HepG2 (cell line): ENCODE measurements at regions not wholly inside any gene's neighbourhood (a gene's known extent, or its start where the extent isn't known, plus 50 kb on each side); places are given as distances from the start of the nearest gene placed in this dataset.

ENCODE experiments used
- ATAC-seq: fragments of 200-7000 bp; cut with Tn5 transposase; 3 replicates; pipeline ENCODE4 v1.9.1; 2020; ENCODE audit warnings: mild to moderate bottlenecking, moderate library complexity
- BruUV-seq: library from RNA; stranded (reverse); fragments of 400-500 nt; replicated peaks from 2 replicates; lab custom pipeline; 2021; lab: Mats Ljungman, UMichigan
- CTCF ChIA-PET: fragments of 300-600 bp; formaldehyde crosslinking; extraction: SDS; loops from one replicate; lab custom pipeline; 2021; ENCODE audit warnings: low total read pairs, inconsistent platforms, low intra/inter-chr PET ratio; lab: Yijun Ruan, JAX
- POLR2A ChIA-PET: fragments of 350-600 bp; sonication (Branson Sonifier 250); formaldehyde crosslinking; loops from one replicate; lab custom pipeline; 2020; ENCODE audit warnings: antibody characterized with exemption, inconsistent platforms; lab: Yijun Ruan, JAX
- DNase-seq: peaks from one replicate; pipeline ENCODE4 v3.0.0-alpha.2; 2015; ENCODE audit warnings: low spot score
- FAIRE-seq: peaks from 3 replicates; lab custom pipeline; 2011; peaks lifted over from hg19 to GRCh38; lab: Jason Lieb, UNC
- H2AFZ ChIP-seq: one replicate; pipeline ENCODE4 v1.6.1; 2011; ENCODE audit warnings: low read length, inconsistent platforms
- H3K27ac ChIP-seq: fragments of 300-600 bp; 3 replicates; pipeline ENCODE4 v1.8.0; 2011; ENCODE audit warnings: mixed run types, mild to moderate bottlenecking, mixed read lengths, low read length, inconsistent platforms; ENCODE audit not compliant: insufficient read depth; ENCODE audit errors: extremely low read length
- H3K27me3 ChIP-seq, 2 experiments: fragments of 200-600 bp in 1 of 2; 2 replicates in 1 of 2; 3 replicates in 1 of 2; pipeline versions ENCODE4 v1.6.0 to v1.8.0; 2011; ENCODE audit warnings: low read length in 2 of 2, mild to moderate bottlenecking in 2 of 2, moderate library complexity in 2 of 2, inconsistent platforms in 1 of 2; ENCODE audit not compliant: insufficient read depth in 2 of 2, control insufficient read depth in 1 of 2
- H3K36me3 ChIP-seq, 2 experiments: fragments of 200-600 bp in 1 of 2; replicated peaks in 1 of 2; 2 replicates in 1 of 2; 3 replicates in 1 of 2; pipeline versions ENCODE4 v1.5.1 to v1.8.0; 2011; ENCODE audit warnings: low read length in 2 of 2, inconsistent platforms in 1 of 2; ENCODE audit not compliant: insufficient read depth in 2 of 2, control insufficient read depth in 1 of 2
- H3K4me1 ChIP-seq: 2 replicates; pipeline ENCODE4 v1.5.1; 2012; ENCODE audit warnings: low read length, inconsistent platforms; ENCODE audit not compliant: insufficient read depth
- H3K4me2 ChIP-seq: 2 replicates; pipeline ENCODE4 v1.6.0; 2011; ENCODE audit warnings: low read depth, low read length, inconsistent platforms
- H3K4me3 ChIP-seq, 3 experiments: fragments of 200-600 bp in 1 of 3; sonication (generic), shearing (Covaris generic) in 1 of 3; replicated peaks in 1 of 3; 2 replicates each; pipeline ENCODE4 v1.5.1; 2011 to 2016; ENCODE audit warnings: low read length in 3 of 3, inconsistent platforms in 2 of 3, low read depth in 2 of 3, mild to moderate bottlenecking in 2 of 3, control low read depth in 1 of 3, mixed read lengths in 1 of 3; ENCODE audit not compliant: insufficient read depth in 1 of 3
- H3K79me2 ChIP-seq: one replicate; pipeline ENCODE4 v1.6.1; 2011; ENCODE audit warnings: low read length, inconsistent platforms; ENCODE audit not compliant: insufficient read depth
- H3K9ac ChIP-seq: 2 replicates; pipeline ENCODE4 v1.6.0; 2011; ENCODE audit warnings: mild to moderate bottlenecking, low read depth, low read length, inconsistent platforms; ENCODE audit not compliant: insufficient read depth
- H3K9me3 ChIP-seq: 2 replicates; pipeline ENCODE4 v1.5.1; 2012; ENCODE audit warnings: mild to moderate bottlenecking, low read length
- H4K20me1 ChIP-seq: 2 replicates; pipeline ENCODE4 v1.6.0; 2011; ENCODE audit warnings: inconsistent platforms, mild to moderate bottlenecking, low read length, moderate library complexity; ENCODE audit not compliant: insufficient read depth
- ATF6 ChIP-seq: sonication (generic); formaldehyde crosslinking; conservative IDR thresholded peaks from 2 replicates; pipeline ENCODE4 v1.4.0; 2020; ENCODE audit warnings: missing genetic modification reagents
- ETV5 ChIP-seq: IDR thresholded peaks from 2 replicates; pipeline ENCODE4 v1.6.1; 2018; ENCODE audit warnings: missing biosample characterization, missing genetic modification reagents, inconsistent platforms, borderline replicate concordance
- RFX1 ChIP-seq: fragments of 450-650 bp; IDR thresholded peaks from 2 replicates; pipeline ENCODE4 v1.6.1; 2017
- TBP ChIP-seq: sonication (generic); formaldehyde crosslinking; IDR thresholded peaks from 2 replicates; pipeline ENCODE4 v1.5.0; 2020; ENCODE audit warnings: missing genetic modification reagents
- ZNF232 ChIP-seq: sonication (generic); formaldehyde crosslinking; IDR thresholded peaks from 2 replicates; pipeline ENCODE4 v1.4.0; 2020; ENCODE audit warnings: missing genetic modification reagents, borderline replicate concordance
- WGBS: methylation state at CpG from one replicate; pipeline ENCODE4 v1.1.6; 2017; ENCODE audit warnings: low lambda C conversion rate; 5-methylcytosine and 5-hydroxymethylcytosine counted together
- in situ Hi-C: cut with HindIII; loops from 2 replicates; pipeline ENCODE4 v1.10.0; 2017; ENCODE audit warnings: low pct_unique_long_range_greater_than_20kb; ENCODE audit not compliant: extremely low pct_ligation_motif_present
- intact Hi-C: fragments of 100-400 bp; cut with micrococcal nuclease; formaldehyde crosslinking; loops from one replicate; pipeline ENCODE4 v1.10.0; 2022; ENCODE audit not compliant: unreplicated experiment
- TF ChIP-seq, protein P1 (sequence below): sonication (generic); formaldehyde crosslinking; IDR thresholded peaks from 2 replicates; pipeline ENCODE4 v1.8.1; 2023; ENCODE audit warnings: missing genetic modification reagents, inconsistent platforms, borderline replicate concordance
- TF ChIP-seq, protein P2 (sequence below): sonication (generic); formaldehyde crosslinking; IDR thresholded peaks from 2 replicates; pipeline ENCODE4 v1.9.0; 2021; ENCODE audit warnings: missing genetic modification reagents, mild to moderate bottlenecking, borderline replicate concordance

- ChIA-PET CTCF (no interaction called here), POLR2A (no interaction called here)
- no peak for ATAC-seq
- no peak overlapping the region for H3K4me3 ChIP-seq
- no peaks in the 10 kb centered on the region for H3K79me2 ChIP-seq
- intact Hi-C loops, result no loop called here
- H3K36me3 ChIP-seq, result no peaks in the 10 kb centered on the region
- no peaks in the 10 kb centered on the region for H3K4me1 ChIP-seq
- WGBS, result 44% methylated on average over 24 of the region's 31 CpGs
- 0 out of 2 replicates have a peak, but pooled peaks cover 6% of the 10 kb centered on the region for H3K9me3 ChIP-seq
- no peak for DNase-seq
- peaks cover 13 to 67% of the 10 kb centered on the region in 2 experiments; a peak in 4 of 5 replicates for H3K27me3 ChIP-seq
- no peak overlapping the region for H3K4me2 ChIP-seq
- no peak for FAIRE-seq
- H3K27ac ChIP-seq, result no peak overlapping the region
- in situ Hi-C loops, result no loop called here
- H4K20me1 ChIP-seq, result no peaks in the 10 kb centered on the region
- peak; percentile 65 for TF ChIP-seq RFX1
- TF ChIP-seq TBP (CRISPR knock-in tag), result no peak
- no peak overlapping the region for H3K9ac ChIP-seq
- H2AFZ ChIP-seq, result no peak overlapping the region
- no TSS peak for BruUV-seq
Measured at GRCh38 chr2:239756790-239757760, 268.1 kb downstream of the NDUFA10 start.

- ChIA-PET POLR2A (no interaction called here), CTCF (no interaction called here)
- H3K9me3 ChIP-seq, result 0 out of 2 replicates have a peak, but pooled peaks cover 6% of the 10 kb centered on the region
- in situ Hi-C loops (no loop called here), intact Hi-C loops (no loop called here)
- no peak overlapping the region for H2AFZ ChIP-seq
- no peaks in the 10 kb centered on the region for H3K4me1 ChIP-seq
- peaks cover 16 to 68% of the 10 kb centered on the region in 2 experiments; a peak in 4 of 5 replicates for H3K27me3 ChIP-seq
- no peak overlapping the region for H3K9ac ChIP-seq
- no TSS peak for BruUV-seq
- FAIRE-seq (no peak), DNase-seq (no peak), ATAC-seq (peak; percentile 18; the same call in 2 of the 3 replicates)
- no peaks in the 10 kb centered on the region for H3K36me3 ChIP-seq
- no peak overlapping the region for H3K4me2 ChIP-seq
- H3K79me2 ChIP-seq, result no peaks in the 10 kb centered on the region
- no peak overlapping the region for H3K4me3 ChIP-seq
- no peaks in the 10 kb centered on the region for H4K20me1 ChIP-seq
- H3K27ac ChIP-seq, result no peak overlapping the region
- 47% methylated on average over 10 of the region's 10 CpGs for WGBS
- no peak for TF ChIP-seq ATF6 (CRISPR knock-in tag)
- TF ChIP-seq ZNF232 (CRISPR knock-in tag), result no peak
- TF ChIP-seq, protein P1, sequence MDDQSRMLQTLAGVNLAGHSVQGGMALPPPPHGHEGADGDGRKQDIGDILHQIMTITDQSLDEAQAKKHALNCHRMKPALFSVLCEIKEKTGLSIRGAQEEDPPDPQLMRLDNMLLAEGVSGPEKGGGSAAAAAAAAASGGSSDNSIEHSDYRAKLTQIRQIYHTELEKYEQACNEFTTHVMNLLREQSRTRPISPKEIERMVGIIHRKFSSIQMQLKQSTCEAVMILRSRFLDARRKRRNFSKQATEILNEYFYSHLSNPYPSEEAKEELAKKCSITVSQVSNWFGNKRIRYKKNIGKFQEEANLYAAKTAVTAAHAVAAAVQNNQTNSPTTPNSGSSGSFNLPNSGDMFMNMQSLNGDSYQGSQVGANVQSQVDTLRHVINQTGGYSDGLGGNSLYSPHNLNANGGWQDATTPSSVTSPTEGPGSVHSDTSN, result no peak
- TF ChIP-seq ETV5 (CRISPR knock-in tag), result no peak
- TF ChIP-seq, protein P2, sequence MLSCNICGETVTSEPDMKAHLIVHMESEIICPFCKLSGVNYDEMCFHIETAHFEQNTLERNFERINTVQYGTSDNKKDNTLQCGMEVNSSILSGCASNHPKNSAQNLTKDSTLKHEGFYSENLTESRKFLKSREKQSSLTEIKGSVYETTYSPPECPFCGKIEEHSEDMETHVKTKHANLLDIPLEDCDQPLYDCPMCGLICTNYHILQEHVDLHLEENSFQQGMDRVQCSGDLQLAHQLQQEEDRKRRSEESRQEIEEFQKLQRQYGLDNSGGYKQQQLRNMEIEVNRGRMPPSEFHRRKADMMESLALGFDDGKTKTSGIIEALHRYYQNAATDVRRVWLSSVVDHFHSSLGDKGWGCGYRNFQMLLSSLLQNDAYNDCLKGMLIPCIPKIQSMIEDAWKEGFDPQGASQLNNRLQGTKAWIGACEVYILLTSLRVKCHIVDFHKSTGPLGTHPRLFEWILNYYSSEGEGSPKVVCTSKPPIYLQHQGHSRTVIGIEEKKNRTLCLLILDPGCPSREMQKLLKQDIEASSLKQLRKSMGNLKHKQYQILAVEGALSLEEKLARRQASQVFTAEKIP (CRISPR knock-in tag), result no peak
Measured at GRCh38 chr2:239756031-239756789, 268.9 kb downstream of the NDUFA10 start.
